HFFc6 (cell line): ENCODE measurements at regions not wholly inside any gene's neighbourhood (a gene's known extent, or its start where the extent isn't known, plus 50 kb on each side); places are given as distances from the start of the nearest gene placed in this dataset.

Experiments used
- DNase-seq: peaks from one replicate; pipeline ENCODE4 v3.0.0-alpha.2; 2018
- H3K27ac Mint-ChIP-seq: 2 replicates; pipeline ENCODE4 v1.8.0; 2020; ENCODE audit warnings: mild to moderate bottlenecking, mixed read lengths
- H3K27me3 Mint-ChIP-seq: 2 replicates; pipeline ENCODE4 v1.8.0; 2021; ENCODE audit warnings: mild to moderate bottlenecking, moderate library complexity, mixed read lengths; ENCODE audit not compliant: insufficient read depth
- H3K36me3 Mint-ChIP-seq: 2 replicates; pipeline ENCODE4 v1.8.0; 2021; ENCODE audit warnings: low read depth, mixed read lengths
- H3K4me1 Mint-ChIP-seq: 2 replicates; pipeline ENCODE4 v1.8.0; 2020; ENCODE audit warnings: low read depth, mixed read lengths
- H3K4me3 Mint-ChIP-seq: 2 replicates; pipeline ENCODE4 v1.8.0; 2020; ENCODE audit warnings: mild to moderate bottlenecking, moderate library complexity, mixed read lengths
- H3K9me3 Mint-ChIP-seq: 2 replicates; pipeline ENCODE4 v1.8.0; 2020; ENCODE audit warnings: mild to moderate bottlenecking, mixed read lengths
- TF ChIP-seq, protein P1 (sequence below): fragments of 200-600 bp; sonication (generic); IDR thresholded peaks from 2 replicates; pipeline ENCODE4 v1.5.0; 2021; ENCODE audit warnings: antibody characterized with exemption, mild to moderate bottlenecking

DNA sequence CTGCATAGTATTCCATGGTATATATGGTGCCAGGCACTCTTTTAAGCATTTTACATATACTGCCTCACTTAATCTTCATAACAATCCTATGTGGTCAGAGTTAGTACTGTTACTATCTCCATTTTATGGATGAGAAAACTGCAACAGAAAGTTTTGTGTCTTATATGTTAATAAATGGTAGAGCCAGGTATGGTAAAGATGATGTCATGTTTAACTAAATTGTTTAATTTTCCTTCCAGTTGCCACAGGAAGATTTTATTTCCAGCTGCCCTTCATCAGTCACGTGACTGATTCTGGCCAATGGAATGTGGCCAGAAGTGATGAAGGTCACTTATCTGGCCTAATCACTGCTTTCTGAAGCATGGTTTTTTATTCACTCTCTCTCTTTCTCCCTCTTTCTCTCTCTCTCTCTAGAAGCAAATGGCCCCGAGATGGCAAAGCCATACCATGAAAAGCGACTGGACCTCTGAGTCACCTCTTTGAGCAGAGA lies 75.7 kb upstream of the BTBD3 start:
- TF ChIP-seq, protein P1, sequence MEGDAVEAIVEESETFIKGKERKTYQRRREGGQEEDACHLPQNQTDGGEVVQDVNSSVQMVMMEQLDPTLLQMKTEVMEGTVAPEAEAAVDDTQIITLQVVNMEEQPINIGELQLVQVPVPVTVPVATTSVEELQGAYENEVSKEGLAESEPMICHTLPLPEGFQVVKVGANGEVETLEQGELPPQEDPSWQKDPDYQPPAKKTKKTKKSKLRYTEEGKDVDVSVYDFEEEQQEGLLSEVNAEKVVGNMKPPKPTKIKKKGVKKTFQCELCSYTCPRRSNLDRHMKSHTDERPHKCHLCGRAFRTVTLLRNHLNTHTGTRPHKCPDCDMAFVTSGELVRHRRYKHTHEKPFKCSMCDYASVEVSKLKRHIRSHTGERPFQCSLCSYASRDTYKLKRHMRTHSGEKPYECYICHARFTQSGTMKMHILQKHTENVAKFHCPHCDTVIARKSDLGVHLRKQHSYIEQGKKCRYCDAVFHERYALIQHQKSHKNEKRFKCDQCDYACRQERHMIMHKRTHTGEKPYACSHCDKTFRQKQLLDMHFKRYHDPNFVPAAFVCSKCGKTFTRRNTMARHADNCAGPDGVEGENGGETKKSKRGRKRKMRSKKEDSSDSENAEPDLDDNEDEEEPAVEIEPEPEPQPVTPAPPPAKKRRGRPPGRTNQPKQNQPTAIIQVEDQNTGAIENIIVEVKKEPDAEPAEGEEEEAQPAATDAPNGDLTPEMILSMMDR: no peak
- no peak for DNase-seq
- 0 out of 2 replicates have a peak, but pooled peaks cover 1% of the 10 kb centered on the region for H3K27me3 Mint-ChIP-seq

DNA sequence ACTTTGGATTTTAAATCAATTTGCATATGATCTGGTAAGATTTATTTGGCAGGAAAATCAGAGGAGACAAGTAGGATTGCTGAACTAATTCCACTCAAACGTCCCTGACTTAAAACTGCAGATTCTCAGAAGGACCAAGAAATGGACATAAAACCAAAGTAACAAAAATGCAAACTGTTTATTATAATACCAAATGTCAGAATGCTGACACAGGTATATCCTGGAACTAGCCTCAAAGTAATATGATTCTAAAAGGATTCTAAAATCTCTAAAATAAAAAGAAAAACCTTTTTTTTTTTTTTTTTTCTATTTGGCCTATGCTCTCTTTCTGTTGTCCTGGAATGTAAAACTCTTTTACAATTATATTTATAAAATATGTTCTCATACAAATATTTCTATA lies 74.4 kb upstream of the BTBD3 start:
- Mint-ChIP-seq H3K27ac (no peak overlapping the region), H3K9me3 (no peaks in the 10 kb centered on the region), H3K4me1 (peaks cover 31% of the 10 kb centered on the region)

More for the DNA sequence above, 75.7 kb upstream of the BTBD3 start:
- H3K4me3 Mint-ChIP-seq: no peak overlapping the region
- H3K27ac Mint-ChIP-seq: no peak overlapping the region
- no peaks in the 10 kb centered on the region for H3K36me3 Mint-ChIP-seq
- peaks cover 31% of the 10 kb centered on the region for H3K4me1 Mint-ChIP-seq
- H3K9me3 Mint-ChIP-seq: no peaks in the 10 kb centered on the region

GRCh38 chr20:11844691-11845090 lies 73.0 kb upstream of the BTBD3 start:
- no peaks in the 10 kb centered on the region; the same call in 1 of the 2 replicates for H3K36me3 Mint-ChIP-seq
- H3K27ac Mint-ChIP-seq: peak overlapping the region; percentile 34; the same call in 1 of the 2 replicates
- peaks cover 37% of the 10 kb centered on the region for H3K4me1 Mint-ChIP-seq
- H3K4me3 Mint-ChIP-seq: no peak overlapping the region
- no peaks in the 10 kb centered on the region for H3K9me3 Mint-ChIP-seq
- no peak for DNase-seq
- no peaks in the 10 kb centered on the region for H3K27me3 Mint-ChIP-seq
- TF ChIP-seq, protein P1: no peak

More for the DNA sequence above, 74.4 kb upstream of the BTBD3 start:
- H3K36me3 Mint-ChIP-seq: no peaks in the 10 kb centered on the region; the same call in 1 of the 2 replicates
- no peak for DNase-seq
- H3K27me3 Mint-ChIP-seq: 0 out of 2 replicates have a peak, but pooled peaks cover 1% of the 10 kb centered on the region
- TF ChIP-seq, protein P1: no peak
- H3K4me3 Mint-ChIP-seq: no peak overlapping the region

DNA sequence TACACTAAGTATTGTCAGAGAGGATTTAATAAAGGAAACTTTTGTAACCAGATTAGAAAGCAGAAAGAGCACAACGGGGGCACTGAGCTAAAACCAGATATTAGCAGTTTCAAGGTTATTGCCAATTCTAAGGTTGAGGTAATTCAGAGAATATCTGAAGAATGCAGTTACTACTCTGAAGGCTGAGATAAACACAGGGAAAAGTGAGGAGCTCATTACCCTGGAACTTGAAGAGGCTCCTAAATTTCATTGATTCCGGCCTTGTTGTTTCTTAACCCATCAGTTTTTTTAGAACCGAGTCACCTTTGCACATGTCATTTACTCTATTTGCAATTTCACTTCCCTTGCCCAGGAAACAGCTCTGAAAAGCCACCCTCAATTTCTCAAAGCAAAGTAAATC lies 72.4 kb upstream of the BTBD3 start:
- no peaks in the 10 kb centered on the region for H3K9me3 Mint-ChIP-seq
- H3K36me3 Mint-ChIP-seq: no peaks in the 10 kb centered on the region; the same call in 1 of the 2 replicates
- DNase-seq: peak; percentile 8
- no peak overlapping the region for H3K4me3 Mint-ChIP-seq
- peaks cover 1% of the 10 kb centered on the region; the same call in 1 of the 2 replicates for H3K27me3 Mint-ChIP-seq
- H3K4me1 Mint-ChIP-seq: peaks cover 44% of the 10 kb centered on the region
- TF ChIP-seq, protein P1: no peak
- peak overlapping the region; percentile 34 for H3K27ac Mint-ChIP-seq

- no peak overlapping the region for H3K27ac Mint-ChIP-seq
- H3K27me3 Mint-ChIP-seq: peaks cover 1% of the 10 kb centered on the region; the same call in 1 of the 2 replicates
- peaks cover 52% of the 10 kb centered on the region for H3K4me1 Mint-ChIP-seq
- no peaks in the 10 kb centered on the region for H3K9me3 Mint-ChIP-seq
- no peak overlapping the region for H3K4me3 Mint-ChIP-seq
- H3K36me3 Mint-ChIP-seq: no peaks in the 10 kb centered on the region; the same call in 1 of the 2 replicates
- TF ChIP-seq, protein P1: no peak
- no peak for DNase-seq
Observed at GRCh38 chr20:11846131-11846530, 71.6 kb upstream of the BTBD3 start.
